Spinal cord (tissue), 9 donors: ENCODE measurements at regions not wholly inside any gene's neighbourhood (a gene's known extent, or its start where the extent isn't known, plus 50 kb on each side); places are given as distances from the start of the nearest gene placed in this dataset.

ENCODE experiments used
- DNase-seq, 6 donors: peaks; one replicate each; pipeline versions ENCODE4 v3.0.0 to v3.0.0-alpha.2; 2013 to 2015; ENCODE audit warnings: low spot score in 6 of 6, low read depth in 4 of 6
- H3K27ac ChIP-seq: one replicate; pipeline ENCODE4 v1.5.1; 2013; ENCODE audit warnings: low read depth, low read length, control low read depth
- H3K27me3 ChIP-seq: one replicate; pipeline ENCODE4 v1.6.1; 2013; ENCODE audit warnings: low read length; ENCODE audit not compliant: control insufficient read depth, insufficient read depth
- H3K36me3 ChIP-seq: one replicate; pipeline ENCODE4 v1.6.1; 2013; ENCODE audit warnings: low read length; ENCODE audit not compliant: control insufficient read depth, insufficient read depth
- H3K4me1 ChIP-seq: one replicate; pipeline ENCODE4 v1.6.1; 2013; ENCODE audit warnings: low read length; ENCODE audit not compliant: control insufficient read depth, insufficient read depth
- H3K4me3 ChIP-seq: one replicate; pipeline ENCODE4 v1.5.1; 2013; ENCODE audit warnings: low read depth, low read length, control low read depth
- H3K9me3 ChIP-seq: one replicate; pipeline ENCODE4 v1.6.1; 2013; ENCODE audit warnings: low read length; ENCODE audit not compliant: control insufficient read depth, insufficient read depth
- WGBS: methylation state at CpG from one replicate; pipeline ENCODE4 v1.1.5; 2013; ENCODE audit warnings: missing lambda C conversion rate; ENCODE audit not compliant: insufficient coverage; 5-methylcytosine and 5-hydroxymethylcytosine counted together
- donor health status: healthy.

DNA sequence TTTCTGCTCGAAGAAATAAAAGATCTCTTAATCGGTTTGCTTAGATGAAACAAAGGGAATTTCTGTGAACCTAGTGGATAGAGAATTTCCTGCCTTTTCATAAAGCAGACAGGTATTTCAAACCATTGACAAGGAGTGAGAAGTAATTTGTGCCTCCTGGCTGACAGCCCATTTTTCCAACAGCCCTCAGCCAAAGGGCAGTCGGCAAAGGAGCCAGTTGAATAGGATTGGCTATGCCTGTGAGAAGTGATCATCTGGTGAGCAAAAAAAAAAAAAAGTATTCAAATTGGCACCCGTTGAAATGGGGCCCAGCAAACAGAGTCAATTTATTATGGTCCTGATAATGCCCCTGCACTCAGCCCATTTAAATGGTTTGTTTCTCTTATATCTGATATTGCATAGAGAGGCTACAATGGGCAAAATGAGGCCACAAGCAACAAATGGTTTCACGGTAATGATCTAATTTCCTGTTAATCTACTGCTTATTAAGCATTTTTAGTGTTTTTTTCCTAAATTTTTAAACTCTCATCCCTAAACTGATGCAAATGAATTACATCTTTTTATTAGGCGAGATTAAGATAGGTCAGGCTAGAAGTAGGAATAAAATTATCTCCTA is 477.5 kb downstream of the NUF2 start:
- 47% methylated on average over 3 of the region's 6 CpGs for WGBS
- H3K4me1 ChIP-seq: no peaks in the 10 kb centered on the region

GRCh38 chr1:163807331-163808049 is 485.7 kb downstream of the NUF2 start:
- Histone ChIP-seq H3K27ac (no peak overlapping the region), H3K4me3 (no peak overlapping the region), H3K9me3 (no peaks in the 10 kb centered on the region), H3K4me1 (no peaks in the 10 kb centered on the region), H3K36me3 (no peaks in the 10 kb centered on the region), H3K27me3 (no peaks in the 10 kb centered on the region)
- 84% methylated on average over 2 of the region's 3 CpGs for WGBS
- no peak for DNase-seq

More for the DNA sequence above, 477.5 kb downstream of the NUF2 start:
- Histone ChIP-seq H3K27me3 (no peaks in the 10 kb centered on the region), H3K27ac (no peak overlapping the region), H3K36me3 (no peaks in the 10 kb centered on the region), H3K4me3 (no peak overlapping the region), H3K9me3 (no peaks in the 10 kb centered on the region)
- DNase-seq: peak in 2 of 6 donors; percentile 47 to 49

DNA sequence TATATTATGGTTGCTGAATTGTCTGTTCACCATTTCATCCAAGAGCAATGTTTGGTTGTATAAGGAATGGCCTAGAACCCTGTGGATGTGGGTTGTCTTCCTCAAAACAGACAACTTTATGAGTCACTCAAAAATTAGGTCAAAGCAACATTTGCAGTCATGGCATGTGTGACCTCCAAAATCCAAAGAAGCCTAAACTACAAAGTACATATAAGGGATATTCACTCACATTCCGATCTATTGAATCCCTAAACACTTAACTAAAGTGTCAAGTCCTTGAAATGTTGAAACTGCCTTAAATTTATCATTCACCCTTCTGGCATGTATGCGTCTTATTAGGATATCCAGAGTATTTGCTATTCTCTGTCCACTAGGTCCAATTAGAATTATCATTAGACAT is 491.5 kb downstream of the NUF2 start:
- Histone ChIP-seq H3K36me3 (no peaks in the 10 kb centered on the region), H3K9me3 (no peaks in the 10 kb centered on the region), H3K4me1 (no peaks in the 10 kb centered on the region), H3K27me3 (no peaks in the 10 kb centered on the region), H3K27ac (no peak overlapping the region), H3K4me3 (no peak overlapping the region)
- WGBS: no CpG with 5 or more reads among the region's 2 CpGs
- DNase-seq: no peak

GRCh38 chr1:163820226-163820625 is 498.5 kb downstream of the NUF2 start:
- Histone ChIP-seq H3K27me3 (no peaks in the 10 kb centered on the region), H3K27ac (no peak overlapping the region), H3K9me3 (no peaks in the 10 kb centered on the region), H3K4me3 (no peak overlapping the region), H3K4me1 (no peaks in the 10 kb centered on the region), H3K36me3 (no peaks in the 10 kb centered on the region)
- DNase-seq: peak in 2 of 6 donors; percentile 57 to 64

GRCh38 chr1:163820766-163821165 is 499.0 kb downstream of the NUF2 start:
- H3K36me3 ChIP-seq: no peaks in the 10 kb centered on the region
- no peak overlapping the region for H3K4me3 ChIP-seq
- no peaks in the 10 kb centered on the region for H3K27me3 ChIP-seq
- WGBS: 78% methylated on average over 1 of the region's 1 CpG
- peak in 1 of 6 donors; percentile 40 for DNase-seq
- H3K27ac ChIP-seq: no peak overlapping the region
- H3K9me3 ChIP-seq: no peaks in the 10 kb centered on the region
- H3K4me1 ChIP-seq: no peaks in the 10 kb centered on the region

DNA sequence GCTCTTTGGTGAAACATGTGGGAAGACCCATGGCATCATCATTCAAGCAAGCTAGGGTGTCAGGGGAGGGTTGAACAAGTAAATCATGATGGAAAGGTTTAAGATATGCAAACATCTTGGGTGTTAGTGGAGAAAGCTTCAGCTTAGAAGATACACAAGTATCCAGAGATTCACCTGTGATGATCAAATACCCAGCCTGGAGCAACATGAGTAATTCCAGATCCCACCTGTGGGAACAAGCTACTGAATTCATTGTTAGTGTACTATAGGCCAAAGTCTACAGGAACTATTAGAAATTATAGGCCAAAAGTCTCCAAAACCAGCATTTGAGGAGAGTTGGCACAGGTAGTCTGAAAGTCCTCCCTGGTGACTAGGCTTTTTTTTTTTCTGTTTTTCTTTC is 499.9 kb downstream of the NUF2 start:
- no peaks in the 10 kb centered on the region for H3K4me1 ChIP-seq
- no peaks in the 10 kb centered on the region for H3K9me3 ChIP-seq
- no peak overlapping the region for H3K4me3 ChIP-seq
- H3K27me3 ChIP-seq: no peaks in the 10 kb centered on the region
- DNase-seq: no peak
- no peaks in the 10 kb centered on the region for H3K36me3 ChIP-seq
- H3K27ac ChIP-seq: no peak overlapping the region

GRCh38 chr1:163823017-163823416 is 501.3 kb downstream of the NUF2 start:
- Histone ChIP-seq H3K9me3 (no peaks in the 10 kb centered on the region), H3K4me1 (no peaks in the 10 kb centered on the region), H3K27ac (no peak overlapping the region), H3K27me3 (no peaks in the 10 kb centered on the region), H3K36me3 (no peaks in the 10 kb centered on the region), H3K4me3 (no peak overlapping the region)
- no peak for DNase-seq

- Histone ChIP-seq H3K27me3 (no peaks in the 10 kb centered on the region), H3K27ac (no peak overlapping the region), H3K4me1 (no peaks in the 10 kb centered on the region), H3K36me3 (no peaks in the 10 kb centered on the region), H3K9me3 (no peaks in the 10 kb centered on the region), H3K4me3 (no peak overlapping the region)
- DNase-seq: peak in 1 of 6 donors; percentile 56
- 57% methylated on average over 1 of the region's 1 CpG for WGBS
Observed at GRCh38 chr1:163824006-163824405, 502.3 kb downstream of the NUF2 start.

GRCh38 chr1:163824490-163824889 is 502.7 kb downstream of the NUF2 start:
- Histone ChIP-seq H3K27ac (no peak overlapping the region), H3K27me3 (no peaks in the 10 kb centered on the region), H3K9me3 (no peaks in the 10 kb centered on the region), H3K4me3 (no peak overlapping the region), H3K4me1 (no peaks in the 10 kb centered on the region), H3K36me3 (no peaks in the 10 kb centered on the region)
- no CpG with 5 or more reads among the region's 3 CpGs for WGBS
- no peak for DNase-seq

- H3K27ac ChIP-seq: no peak overlapping the region
- DNase-seq: no peak
- H3K4me3 ChIP-seq: no peak overlapping the region
- no peaks in the 10 kb centered on the region for H3K36me3 ChIP-seq
- H3K4me1 ChIP-seq: no peaks in the 10 kb centered on the region
- H3K9me3 ChIP-seq: no peaks in the 10 kb centered on the region
- WGBS: 91% methylated on average over 2 of the region's 3 CpGs
- no peaks in the 10 kb centered on the region for H3K27me3 ChIP-seq
Observed at GRCh38 chr1:163826500-163826899, 504.7 kb downstream of the NUF2 start.
